Upper lobe of left lung (tissue), 4 donors: ENCODE measurements at regions not wholly inside any gene's neighbourhood (a gene's known extent, or its start where the extent isn't known, plus 50 kb on each side); places are given as distances from the start of the nearest gene placed in this dataset.

Experiments used
- EP300 ChIP-seq, 4 donors: sonication (generic); formaldehyde crosslinking; IDR thresholded peaks; one replicate each; pipeline ENCODE4 v1.5.1; 2017; ENCODE audit warnings: antibody characterized with exemption in 4 of 4, control low read depth in 2 of 4
- POLR2A ChIP-seq, 4 donors: fragments of 450-650 bp; IDR thresholded peaks; one replicate each; pipeline ENCODE4 v1.5.1; 2016 to 2017; ENCODE audit warnings: antibody characterized with exemption in 4 of 4, mild to moderate bottlenecking in 2 of 4
- TF ChIP-seq, protein P1 (sequence below), 6 experiments: fragments of 450-650 bp in 4 of 6; fragments of 200-600 bp in 2 of 6; sonication (generic) in 2 of 6; IDR thresholded peaks; one replicate each; pipeline ENCODE4 v1.5.1; 2016 to 2019; ENCODE audit warnings: antibody characterized with exemption in 6 of 6

DNA sequence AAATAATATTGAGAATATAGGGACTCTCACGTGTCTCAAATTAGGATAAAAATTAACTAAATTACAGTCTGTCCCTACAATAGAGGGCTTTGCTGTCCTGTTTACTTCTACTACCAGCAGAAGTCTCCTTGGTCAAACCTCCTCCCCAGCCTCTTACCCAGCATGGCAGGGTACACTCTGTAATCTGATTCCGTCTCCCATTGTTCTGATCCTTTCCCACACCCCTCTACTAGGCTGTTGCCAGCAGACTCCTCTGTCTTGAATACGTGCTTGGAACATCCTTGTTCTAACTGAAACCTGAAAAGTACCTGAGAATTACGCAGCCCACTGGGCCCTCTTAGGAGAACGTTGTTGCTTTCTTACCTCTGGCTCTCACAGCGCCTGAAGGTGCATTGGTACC is 112.2 kb upstream of the PREP start:
- TF ChIP-seq, protein P1, sequence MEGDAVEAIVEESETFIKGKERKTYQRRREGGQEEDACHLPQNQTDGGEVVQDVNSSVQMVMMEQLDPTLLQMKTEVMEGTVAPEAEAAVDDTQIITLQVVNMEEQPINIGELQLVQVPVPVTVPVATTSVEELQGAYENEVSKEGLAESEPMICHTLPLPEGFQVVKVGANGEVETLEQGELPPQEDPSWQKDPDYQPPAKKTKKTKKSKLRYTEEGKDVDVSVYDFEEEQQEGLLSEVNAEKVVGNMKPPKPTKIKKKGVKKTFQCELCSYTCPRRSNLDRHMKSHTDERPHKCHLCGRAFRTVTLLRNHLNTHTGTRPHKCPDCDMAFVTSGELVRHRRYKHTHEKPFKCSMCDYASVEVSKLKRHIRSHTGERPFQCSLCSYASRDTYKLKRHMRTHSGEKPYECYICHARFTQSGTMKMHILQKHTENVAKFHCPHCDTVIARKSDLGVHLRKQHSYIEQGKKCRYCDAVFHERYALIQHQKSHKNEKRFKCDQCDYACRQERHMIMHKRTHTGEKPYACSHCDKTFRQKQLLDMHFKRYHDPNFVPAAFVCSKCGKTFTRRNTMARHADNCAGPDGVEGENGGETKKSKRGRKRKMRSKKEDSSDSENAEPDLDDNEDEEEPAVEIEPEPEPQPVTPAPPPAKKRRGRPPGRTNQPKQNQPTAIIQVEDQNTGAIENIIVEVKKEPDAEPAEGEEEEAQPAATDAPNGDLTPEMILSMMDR (IDR thresholded peaks at IDR 0.05): no peak
- TF ChIP-seq EP300 (IDR thresholded peaks at IDR 0.05) (no peak), POLR2A (IDR thresholded peaks at IDR 0.05) (no peak)
